C4-2B (cell line): ENCODE measurements at regions not wholly inside any gene's neighbourhood (a gene's known extent, or its start where the extent isn't known, plus 50 kb on each side); places are given as distances from the start of the nearest gene placed in this dataset.

Source experiments
- CTCF ChIP-seq: fragments of 450-650 bp; conservative IDR thresholded peaks from 2 replicates; pipeline ENCODE4 v1.5.1; 2017; ENCODE audit warnings: mild to moderate bottlenecking
- ZFX ChIP-seq: fragments of 450-650 bp; IDR thresholded peaks from 2 replicates; pipeline ENCODE4 v1.6.1; 2017

DNA sequence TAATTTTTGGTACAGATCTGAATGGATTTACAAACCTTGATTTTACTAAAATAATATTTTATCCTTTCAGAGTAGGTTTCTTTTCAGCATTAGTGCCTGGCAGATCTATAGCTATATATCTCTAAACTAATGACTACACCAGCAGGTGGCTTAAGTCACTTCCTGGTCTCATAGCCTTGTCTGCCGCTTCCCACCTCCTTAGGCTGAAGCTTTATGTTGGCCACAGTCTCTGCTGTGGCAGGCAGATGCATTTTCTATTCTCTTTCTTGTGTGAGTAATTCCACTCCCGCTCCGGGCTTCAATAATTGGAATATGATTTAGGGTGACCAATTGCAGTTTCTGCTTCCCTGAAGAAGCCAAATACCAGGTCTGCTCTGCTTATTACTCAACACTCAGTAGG, 226.8 kb upstream of the HS3ST5 start:
- no peak for TF ChIP-seq CTCF
- no peak for TF ChIP-seq ZFX
